ENCODE measurements at regions not wholly inside any gene's neighbourhood (a gene's known extent, or its start where the extent isn't known, plus 50 kb on each side); places are given as distances from the start of the nearest gene placed in this dataset.
A peak's percentile ranks its signal among the peaks of the same experiment; 100 is the strongest.

GRCh38 chr3:117954131-117954530, 1080.5 kb downstream of the IGSF11 start:
- no peak for DNase-seq (ENCODE audit: low spot score)

GRCh38 chr3:117955196-117955595, 1079.5 kb downstream of the IGSF11 start:
- DNase-seq (ENCODE audit: low spot score) = no peak

- DNase-seq (ENCODE audit: low spot score) = no peak
Observed at GRCh38 chr3:117958027-117958426, 1076.6 kb downstream of the IGSF11 start.

GRCh38 chr3:117962750-117963149, 1071.9 kb downstream of the IGSF11 start:
- no peak for DNase-seq (ENCODE audit: low spot score)

GRCh38 chr3:117963858-117964257, 1070.8 kb downstream of the IGSF11 start:
- no peak for DNase-seq (ENCODE audit: low spot score)

GRCh38 chr3:117964814-117965213, 1069.8 kb downstream of the IGSF11 start:
- no peak for DNase-seq (ENCODE audit: low spot score)

- DNase-seq (ENCODE audit: low spot score) = no peak
Observed at GRCh38 chr3:117977504-117978228, 1057.0 kb downstream of the IGSF11 start.

- no peak for DNase-seq (ENCODE audit: low spot score)
Observed at GRCh38 chr3:117979466-117979865, 1055.2 kb downstream of the IGSF11 start.

GRCh38 chr3:117987256-117987655, 1047.4 kb downstream of the IGSF11 start:
- no peak for DNase-seq (ENCODE audit: low spot score)

- no peak for DNase-seq (ENCODE audit: low spot score)
Observed at GRCh38 chr3:117989982-117990381, 1044.7 kb downstream of the IGSF11 start.

- DNase-seq (ENCODE audit: low spot score) = no peak
Observed at GRCh38 chr3:117990627-117991026, 1044.0 kb downstream of the IGSF11 start.

GRCh38 chr3:117995842-117996437, 1038.7 kb downstream of the IGSF11 start:
- DNase-seq (ENCODE audit: low spot score) = no peak

- peak; percentile 28 for DNase-seq (ENCODE audit: low spot score)
Observed at GRCh38 chr3:117997201-117998049, 1037.2 kb downstream of the IGSF11 start.

- DNase-seq (ENCODE audit: low spot score) = no peak
Observed at GRCh38 chr3:117998071-117998470, 1036.6 kb downstream of the IGSF11 start.

- DNase-seq (ENCODE audit: low spot score) = no peak
Observed at GRCh38 chr3:118000219-118000618, 1034.4 kb downstream of the IGSF11 start.

- DNase-seq (ENCODE audit: low spot score) = no peak
Observed at GRCh38 chr3:118001380-118001779, 1033.3 kb downstream of the IGSF11 start.

GRCh38 chr3:118011910-118012309, 1022.7 kb downstream of the IGSF11 start:
- no peak for DNase-seq (ENCODE audit: low spot score)

- DNase-seq (ENCODE audit: low spot score) = no peak
Observed at GRCh38 chr3:118029049-118029448, 1005.6 kb downstream of the IGSF11 start.

- DNase-seq (ENCODE audit: low spot score) = no peak
Observed at GRCh38 chr3:118036215-118036614, 998.4 kb downstream of the IGSF11 start.

GRCh38 chr3:118055381-118055780, 979.3 kb downstream of the IGSF11 start:
- no peak for DNase-seq (ENCODE audit: low spot score)

GRCh38 chr3:118057086-118057485, 977.6 kb downstream of the IGSF11 start:
- DNase-seq (ENCODE audit: low spot score) = no peak

- no peak for DNase-seq (ENCODE audit: low spot score)
Observed at GRCh38 chr3:118059096-118059495, 975.5 kb downstream of the IGSF11 start.

GRCh38 chr3:118067439-118067838, 967.2 kb downstream of the IGSF11 start:
- no peak for DNase-seq (ENCODE audit: low spot score)
